ENCODE measurements at regions not wholly inside any gene's neighbourhood (a gene's known extent, or its start where the extent isn't known, plus 50 kb on each side); places are given as distances from the start of the nearest gene placed in this dataset.

DNA sequence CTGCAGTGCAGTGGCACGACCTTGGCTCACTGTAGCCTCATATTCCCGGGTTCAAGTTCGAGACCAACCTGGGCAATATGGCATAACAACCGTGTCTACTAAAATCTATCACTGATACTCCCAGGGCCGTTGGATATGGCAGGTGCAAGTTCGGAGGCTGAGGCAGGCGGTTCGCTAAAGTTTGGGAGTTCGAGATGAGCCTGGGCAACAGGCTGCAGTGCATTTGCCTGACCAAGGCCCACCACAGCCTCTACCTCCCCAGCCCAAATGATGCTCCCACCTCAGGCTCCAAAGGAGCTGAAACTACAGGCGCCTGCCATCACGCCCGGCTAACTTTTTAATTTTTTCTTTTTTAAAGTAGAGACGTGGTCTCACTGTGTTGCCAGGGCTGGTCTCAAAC is 177.1 kb upstream of the ALG10B start:
- no peak for DNase-seq

DNA sequence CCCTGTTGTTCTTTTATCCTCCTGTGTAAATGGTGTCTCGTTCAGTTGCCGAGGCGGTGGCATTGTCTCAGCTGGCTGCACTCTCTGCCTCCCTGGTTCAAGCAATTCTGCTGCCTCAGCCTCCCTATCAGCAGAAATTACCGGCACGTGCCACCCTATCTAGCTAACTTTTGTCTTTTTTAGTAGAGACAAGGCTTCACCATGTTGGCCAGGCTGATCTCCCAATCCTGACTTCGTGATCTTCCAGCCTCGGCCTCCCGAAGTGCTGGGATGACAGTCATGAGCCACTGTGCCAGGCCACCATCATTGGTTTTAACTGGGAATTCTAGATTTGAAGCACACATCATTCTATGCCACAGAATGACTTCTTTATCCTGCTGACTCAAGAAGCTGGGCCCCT is 175.3 kb upstream of the ALG10B start:
- DNase-seq = no peak

DNA sequence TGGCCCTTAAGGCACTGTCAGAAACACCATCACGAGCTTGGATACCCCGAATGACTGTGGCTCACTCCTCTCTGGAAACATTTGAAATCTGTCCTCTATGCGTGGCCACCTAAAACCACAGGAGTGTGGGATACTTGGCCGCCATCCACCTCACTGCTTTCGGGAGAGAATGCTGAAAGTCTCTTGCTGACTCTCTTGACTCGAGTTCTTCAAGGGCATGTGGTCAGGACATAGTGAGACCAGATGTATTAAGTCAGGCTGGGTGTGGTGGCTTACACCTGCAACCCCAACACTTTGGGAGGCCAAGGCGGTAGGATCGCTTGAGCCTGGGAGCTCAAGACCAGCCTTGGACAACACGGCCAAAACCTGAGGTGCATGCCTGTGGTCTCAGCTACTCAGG is 174.7 kb upstream of the ALG10B start:
- DNase-seq = no peak

DNA sequence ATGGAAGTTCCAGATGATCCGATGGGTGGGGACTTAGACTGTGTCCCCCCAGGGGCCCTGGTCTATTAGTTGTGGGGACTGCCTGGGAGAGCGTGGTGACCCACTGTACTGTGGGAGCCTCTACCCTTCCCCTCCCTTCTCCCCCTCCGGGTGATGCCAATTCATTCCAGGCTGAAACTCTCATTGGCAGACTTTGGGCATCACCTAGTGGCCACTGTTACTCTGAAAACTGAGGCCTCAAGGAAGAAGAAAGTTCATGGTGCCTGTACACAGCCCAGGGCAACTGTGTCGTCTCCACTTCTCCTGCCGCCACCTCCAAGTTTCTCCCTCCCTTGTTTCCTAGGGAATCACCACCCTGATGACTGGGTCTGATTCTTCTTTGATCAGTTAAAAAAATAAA is 173.6 kb upstream of the ALG10B start:
- DNase-seq = no peak

DNA sequence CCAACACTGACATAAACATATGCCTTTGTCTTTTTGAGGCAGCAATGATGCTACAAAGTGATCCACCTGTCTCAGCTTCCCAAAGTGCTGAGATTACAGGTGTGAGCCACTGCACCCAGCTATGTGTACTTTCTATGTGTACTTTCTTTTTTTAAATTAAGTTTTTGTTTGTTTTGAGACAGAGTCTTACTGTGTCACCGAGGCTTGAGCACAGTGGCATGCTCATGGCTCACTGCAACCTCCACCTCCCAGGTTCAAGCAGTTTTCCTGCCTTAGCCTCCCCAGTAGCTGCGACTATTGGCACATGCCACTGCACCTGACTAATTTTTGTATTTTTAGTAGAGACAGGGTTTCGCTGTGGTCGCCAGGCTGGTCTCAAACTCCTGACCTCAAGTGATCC is 172.5 kb upstream of the ALG10B start:
- no peak for DNase-seq

DNA sequence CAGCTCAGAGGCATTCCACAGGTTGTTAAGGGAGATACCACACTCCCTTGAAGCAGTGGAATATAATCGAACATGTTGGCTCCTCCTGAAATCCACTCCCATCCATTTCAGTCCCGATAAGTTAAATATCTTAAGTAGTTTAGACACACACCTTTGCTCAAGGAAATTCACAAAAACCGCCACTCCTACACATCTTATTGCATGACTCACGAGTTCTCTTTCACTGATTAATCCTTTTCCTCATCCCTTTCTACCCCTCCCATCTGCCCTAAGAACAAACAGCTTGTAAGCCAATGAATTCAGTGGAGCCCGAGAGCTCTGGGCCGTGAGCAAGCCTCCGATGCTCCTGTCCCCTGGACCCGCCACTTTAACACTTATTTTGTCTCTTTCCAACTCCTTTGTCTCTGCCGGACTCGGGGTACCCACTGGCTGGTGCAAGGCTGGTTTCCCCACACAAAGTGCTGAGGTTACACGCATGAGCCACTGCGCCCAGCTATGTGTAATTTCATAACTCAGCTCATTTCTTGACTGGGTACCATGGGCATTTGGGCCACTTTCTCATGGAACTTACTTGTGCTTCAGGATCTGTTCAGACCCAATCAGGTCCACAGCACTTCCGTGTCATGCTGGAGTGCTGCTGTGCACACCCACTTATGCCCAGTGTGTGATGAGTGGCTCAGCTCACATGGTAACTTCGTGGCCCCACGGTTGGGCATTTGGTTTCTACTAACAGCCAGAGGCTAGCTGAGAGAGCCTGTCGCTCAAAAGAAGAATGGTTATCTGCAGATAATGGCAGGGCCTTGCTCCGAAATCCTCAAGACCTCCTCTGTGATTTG is 171.8 kb upstream of the ALG10B start:
- no peak for DNase-seq

DNA sequence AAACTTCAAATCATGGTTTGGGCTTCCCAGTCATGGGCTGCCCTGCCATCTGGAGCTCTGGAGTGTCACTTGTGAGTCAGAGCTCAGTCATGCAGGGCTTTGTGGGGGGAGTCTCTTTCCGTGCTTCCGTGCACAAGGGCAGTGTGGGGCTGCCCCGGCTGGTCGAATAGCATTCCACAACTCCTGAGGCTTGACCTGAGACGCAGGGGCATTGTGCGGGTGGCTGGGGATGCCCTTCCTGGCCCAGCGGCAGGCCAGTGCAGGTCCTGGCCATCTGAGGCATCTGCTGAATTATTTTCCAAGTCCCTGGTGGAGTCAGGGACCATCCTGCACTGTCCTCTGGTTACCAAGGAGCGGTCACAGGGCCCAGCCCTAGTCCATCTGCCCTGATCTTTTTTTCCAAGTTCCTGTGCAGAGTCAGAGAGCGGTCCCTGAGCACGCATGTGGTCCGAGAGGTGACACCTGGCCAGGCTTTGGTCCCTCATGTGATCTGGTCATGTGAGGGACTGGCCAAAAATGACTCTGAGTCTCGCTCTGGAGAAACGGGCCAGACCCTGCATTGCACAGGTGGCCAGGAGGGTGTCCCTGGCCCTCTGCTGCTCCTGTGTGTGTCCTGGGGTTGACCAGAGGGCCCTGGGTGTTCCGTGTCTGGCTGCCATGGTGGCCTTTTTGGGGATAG is 167.0 kb upstream of the ALG10B start:
- DNase-seq = no peak

DNA sequence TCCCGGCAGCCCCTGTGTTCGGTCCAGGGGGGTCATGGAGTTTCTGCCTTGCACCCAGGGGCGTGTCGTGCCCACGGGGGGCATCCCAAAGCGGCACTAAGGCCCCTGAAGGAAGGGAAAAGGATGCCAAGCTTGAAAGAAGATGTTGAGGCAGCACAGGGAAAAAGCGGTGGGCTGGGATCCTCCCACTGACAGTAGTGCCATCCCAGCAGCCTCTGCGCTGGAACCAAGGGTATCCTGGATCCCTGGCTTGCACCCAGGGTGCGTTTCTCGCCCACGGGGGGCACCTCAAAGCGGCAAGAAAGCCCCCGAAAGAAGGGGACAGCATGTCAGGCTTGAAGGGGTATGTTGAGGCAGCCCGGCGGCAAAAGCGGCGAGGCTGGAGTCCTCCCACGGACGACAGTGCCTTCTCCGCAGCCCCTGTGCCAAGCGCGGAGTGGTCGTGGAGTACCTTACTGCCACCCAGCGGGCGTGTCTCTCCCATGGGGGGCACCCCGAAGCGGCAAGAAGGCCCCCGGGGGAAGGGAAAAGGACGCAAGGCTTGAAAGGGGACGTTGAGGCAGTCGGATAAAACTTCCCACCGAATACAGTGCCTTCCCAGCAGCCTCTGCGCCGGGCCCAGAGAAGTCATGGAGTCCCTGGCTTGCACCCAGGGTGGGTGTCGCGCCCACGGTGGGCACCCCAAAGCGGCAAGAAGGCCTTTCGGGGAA is 164.4 kb upstream of the ALG10B start:
- DNase-seq = no peak

DNA sequence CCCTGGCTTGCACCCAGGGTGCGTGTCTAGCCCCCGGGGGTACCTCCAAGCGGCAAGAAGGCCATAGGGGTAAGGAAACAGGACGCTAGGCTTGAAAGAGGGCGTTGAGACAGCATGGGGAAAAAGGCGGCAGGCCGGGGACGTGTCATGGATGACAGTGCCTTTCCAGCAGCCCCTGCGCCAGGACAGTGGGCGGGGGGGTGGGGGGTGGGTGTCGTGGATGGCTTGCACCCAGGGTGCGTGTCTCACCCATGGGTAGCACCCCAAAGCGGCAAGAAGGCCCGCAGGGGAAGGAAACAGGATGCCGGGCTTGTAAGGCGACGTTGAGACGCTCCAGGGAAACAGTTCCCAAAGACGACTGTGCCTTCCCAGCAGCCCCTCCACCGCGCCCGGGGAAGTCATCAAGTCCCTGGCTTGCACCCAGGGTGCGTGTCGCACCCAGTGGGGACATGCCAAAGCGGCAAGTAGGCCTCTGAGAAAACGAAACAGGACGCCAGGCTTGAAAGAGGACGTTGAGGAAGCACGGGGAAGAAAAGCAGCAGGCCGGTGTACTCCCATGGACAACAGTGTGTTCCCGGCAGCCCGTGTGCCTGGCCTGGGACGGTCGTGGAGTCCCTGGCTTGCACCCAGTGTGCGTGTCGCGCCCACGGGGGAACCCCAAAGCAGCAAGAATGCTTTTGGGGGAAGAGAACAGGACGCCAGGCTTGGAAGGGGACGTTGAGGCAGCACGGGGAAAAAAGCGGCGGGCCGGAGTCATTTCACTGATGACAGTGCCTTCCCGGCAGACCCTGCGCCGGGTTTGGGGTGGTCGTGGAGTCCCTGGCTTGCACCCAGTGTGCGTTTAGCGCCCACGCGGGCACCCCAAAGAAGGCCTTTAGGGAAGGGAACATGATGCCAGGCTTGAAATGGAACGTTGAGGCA is 163.5 kb upstream of the ALG10B start:
- DNase-seq = no peak

DNA sequence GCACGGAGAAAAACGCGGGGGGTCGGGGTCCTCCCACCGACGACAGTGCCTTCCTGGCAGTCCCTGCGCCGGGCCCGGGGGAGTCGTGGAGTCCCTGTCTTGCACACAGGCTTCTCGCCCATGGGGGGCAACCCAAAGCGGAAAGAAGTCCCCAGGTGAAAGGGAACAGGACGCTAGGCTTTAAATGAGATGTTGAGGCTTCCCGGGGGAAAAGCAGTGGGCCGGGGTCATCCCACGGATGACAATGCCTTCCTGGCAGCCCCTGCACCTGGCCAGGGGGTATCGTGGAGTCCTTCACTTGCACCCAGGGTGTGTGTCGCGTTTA is 162.9 kb upstream of the ALG10B start:
- no peak for DNase-seq

DNA sequence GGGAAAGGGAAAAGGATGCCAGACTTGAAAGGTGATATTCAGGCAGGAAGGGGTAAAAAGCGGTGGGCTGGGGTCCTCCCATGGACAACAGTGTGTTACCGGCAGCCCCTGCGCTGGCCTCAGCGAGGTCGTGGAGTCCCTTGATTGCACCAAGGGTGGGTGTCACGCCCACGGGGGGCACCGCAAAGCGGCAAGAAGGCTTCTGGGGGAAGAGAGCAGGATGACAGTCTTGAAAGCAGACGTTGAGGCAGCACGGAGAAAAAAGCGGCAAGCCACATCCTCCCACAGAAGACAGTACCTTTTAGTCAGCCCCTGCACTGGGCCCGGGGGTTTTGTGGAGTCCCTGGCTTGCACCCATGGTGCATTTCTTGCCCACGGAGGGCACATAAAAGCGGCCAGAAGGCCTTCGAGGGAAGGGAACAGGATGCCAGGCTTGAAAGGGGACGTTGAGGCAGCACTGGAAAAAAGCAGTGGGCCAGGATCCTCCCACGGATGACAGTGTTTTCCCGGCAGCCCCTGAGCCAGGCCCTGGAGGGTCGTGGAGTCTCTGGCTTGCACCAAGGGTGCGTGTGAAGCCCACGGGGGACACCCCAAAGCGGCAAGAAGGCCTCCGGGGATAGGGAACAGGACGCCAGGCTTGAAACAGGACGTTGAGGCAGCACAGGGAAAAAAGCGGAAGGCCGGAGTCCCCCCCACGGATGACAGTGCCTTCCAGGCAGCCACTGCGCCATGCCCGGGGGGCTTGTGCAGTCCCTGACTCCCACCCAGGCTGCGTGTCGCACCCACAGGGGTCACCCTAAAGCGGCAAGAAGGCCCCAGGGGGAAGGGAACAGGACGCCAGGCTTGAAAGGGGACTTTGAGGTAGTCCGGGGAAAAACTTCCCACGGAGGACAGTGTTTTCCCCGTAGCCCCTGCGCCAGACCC is 162.2 kb upstream of the ALG10B start:
- no peak for DNase-seq

DNA sequence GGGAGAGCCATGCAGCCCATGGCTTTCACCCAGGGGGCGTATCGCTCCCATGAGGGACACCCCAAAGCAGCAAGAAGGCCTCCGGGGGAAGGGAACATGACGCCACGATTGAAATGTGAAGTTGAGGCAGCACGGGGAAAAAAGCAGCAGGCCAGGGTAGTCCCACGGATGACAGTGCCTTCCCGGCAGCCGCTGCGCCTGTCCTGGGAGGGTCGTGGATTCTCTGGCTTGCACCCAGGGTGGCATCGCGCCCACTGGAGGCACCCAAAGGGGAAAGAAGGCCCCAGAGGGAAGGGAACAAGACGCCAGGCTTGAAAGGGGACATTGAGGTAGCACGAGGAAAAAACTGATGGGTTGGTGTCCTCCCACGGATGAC is 161.6 kb upstream of the ALG10B start:
- no peak for DNase-seq

DNA sequence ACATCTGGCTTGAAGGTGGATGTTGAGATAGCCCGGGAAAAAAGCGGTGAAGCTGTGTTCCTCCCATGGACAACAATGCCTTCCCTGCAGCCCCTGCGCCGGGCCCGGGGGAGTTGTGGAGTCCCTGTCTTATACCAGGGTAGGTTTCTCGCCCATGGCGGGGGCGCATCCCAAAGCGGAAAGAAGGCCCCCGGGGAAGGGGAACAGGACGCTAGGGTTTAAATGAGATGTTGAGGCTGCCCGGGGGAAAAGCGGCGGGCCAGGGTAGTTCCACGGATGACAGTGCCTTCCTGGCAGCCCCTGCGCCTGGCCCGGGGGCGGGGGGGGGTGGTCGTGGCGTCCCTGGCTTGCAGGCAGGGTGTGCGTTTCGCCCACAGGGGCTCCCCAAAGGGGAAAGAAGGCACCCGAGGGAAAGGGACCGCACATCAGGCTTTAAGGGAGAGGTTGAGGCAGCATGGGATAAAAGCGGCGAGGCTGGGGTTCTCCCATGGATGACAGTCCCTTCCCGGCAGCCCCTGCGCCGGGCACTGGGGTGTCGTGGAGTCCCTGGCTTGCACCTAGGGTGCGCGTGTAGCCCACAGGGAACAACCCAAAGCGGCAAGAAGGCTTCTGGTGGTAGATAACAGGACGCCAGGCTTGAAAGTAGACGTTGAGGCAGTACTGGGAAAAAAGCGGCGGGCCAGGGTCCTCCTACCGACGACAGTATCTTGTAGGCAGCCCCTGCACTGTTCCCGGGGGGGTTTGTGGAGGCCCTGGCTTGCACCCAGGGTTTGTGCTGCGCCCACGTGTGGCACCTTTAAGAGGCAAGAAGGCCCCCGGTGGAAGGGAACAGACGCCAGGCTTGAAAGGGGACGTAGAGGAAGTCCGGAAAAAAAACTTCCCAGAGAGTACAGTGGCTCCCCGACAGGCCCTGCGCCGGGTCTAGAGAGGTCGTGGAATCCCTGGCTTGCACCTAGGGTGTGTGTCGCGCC is 160.8 kb upstream of the ALG10B start:
- DNase-seq = no peak

DNA sequence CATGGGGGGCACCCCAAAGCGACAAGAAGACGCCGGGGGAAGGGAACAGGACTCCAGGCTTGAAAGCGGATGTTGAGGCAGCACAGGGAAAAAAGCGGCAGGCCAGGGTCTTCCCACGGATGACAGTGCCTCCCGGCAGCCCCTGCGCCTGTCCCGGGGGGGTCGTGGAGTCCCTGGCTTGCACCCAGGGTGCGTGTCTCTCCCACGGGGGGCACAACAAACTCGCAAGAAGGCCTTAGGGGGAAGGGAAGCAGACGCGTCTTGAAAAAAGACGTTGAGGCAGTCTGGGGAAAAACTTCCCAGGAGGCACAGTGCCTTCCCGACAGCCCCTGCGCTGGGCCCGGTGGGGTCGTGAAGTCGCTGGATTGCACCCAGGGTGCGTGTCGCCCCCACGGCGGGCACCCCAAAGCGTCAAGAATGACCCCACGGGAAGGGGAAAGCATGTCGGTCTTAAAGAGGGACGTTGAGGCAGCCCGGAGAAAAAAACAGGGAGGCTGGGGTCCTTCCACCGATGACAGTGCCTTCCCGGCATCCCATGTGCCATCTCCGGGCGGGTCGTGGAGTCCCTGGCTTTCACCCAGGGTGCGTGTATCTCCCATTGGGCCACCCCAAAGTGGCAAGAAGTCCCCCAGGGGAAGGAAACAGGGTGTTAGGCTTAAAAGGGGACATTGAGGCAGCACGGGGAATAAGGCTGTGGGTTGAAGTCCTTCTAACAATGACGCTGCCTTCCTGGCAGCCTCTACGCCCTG is 159.9 kb upstream of the ALG10B start:
- DNase-seq = no peak

DNA sequence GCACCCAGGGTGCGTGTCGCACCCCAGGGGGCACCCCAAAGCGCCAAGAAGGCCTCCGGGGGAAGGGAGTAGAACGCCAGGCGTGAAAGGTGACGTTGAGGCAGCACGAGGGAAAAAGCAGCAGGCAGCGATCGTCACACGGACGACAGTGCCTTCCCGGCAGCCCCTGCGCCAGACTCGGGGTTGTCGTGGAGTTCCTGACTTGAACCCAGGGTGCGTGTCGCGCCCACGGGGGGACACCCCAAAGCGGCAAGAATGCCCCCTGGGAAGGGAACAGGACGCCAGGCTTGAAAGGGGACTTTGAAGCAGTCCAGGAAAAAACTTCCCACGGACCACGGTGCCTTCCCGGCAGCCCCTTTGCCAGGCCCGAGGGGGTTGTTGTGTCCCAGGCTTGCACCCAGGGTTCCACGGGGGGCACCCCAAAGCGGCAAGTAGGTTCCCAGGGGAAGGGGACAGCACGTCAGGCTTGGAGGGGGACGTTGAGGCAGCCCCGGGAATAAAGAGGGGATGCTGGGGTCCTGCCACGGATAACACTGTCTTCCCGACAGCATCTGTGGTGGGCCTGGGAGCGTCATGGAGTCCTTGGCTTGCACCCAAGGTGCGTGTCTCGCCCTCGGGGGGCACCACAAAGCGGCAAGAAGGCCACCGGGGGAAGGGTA is 159.2 kb upstream of the ALG10B start:
- DNase-seq = no peak

DNA sequence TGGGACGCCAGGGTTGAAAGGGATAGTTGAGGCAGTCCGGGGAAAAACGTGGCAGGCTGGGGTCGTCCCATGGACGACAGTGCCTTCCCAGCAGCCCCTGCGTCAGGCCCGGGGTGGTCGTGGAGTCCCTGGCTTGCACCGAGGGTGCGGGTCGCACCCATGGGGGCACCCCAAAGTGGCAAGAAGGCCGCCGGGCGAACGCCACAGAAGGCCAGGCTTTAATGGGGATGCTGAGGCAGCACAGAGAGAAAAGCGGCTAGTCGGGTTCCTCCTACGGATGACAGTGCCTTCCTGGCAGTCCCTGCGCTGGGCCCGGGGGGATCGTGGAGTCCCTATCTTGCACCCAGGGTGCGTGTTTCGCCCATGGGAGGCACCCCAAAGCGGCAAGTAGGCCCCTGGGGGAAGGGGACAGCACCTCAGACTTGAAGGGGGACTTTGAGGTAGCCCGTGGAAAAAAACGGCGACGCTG is 158.6 kb upstream of the ALG10B start:
- DNase-seq = no peak

DNA sequence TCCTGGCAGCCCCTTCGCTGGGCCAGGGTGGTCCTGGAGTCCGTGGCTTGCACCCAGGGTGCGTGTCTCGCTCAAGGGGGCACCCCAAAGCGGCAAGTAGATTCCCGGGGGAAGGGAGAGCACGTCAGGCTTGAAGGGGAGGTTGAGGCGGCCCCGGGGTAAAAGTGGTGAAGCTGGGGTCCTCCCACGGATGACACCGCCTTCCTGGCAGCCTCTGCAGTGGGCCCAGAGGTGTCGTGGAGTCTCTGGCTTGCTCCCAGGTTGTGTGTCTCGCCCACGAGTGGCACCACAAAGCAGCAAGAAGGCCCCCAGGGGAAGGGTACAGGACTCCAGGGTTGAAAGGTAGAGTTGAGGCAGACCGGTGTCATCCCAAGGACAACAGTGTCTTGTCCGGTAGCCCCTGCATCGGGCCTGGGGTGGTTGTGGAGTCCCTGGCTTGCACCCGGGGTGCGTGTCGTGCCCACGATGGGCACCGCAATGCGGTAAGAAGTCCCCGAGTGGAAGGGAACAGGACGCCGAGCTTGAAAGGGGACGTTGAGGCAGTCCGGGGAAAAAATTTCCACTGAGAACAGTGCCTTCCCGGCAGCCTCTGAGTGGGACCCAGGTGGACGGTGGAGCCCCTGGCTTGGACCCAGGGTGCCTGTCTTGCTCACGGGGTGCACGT is 158.0 kb upstream of the ALG10B start:
- no peak for DNase-seq

DNA sequence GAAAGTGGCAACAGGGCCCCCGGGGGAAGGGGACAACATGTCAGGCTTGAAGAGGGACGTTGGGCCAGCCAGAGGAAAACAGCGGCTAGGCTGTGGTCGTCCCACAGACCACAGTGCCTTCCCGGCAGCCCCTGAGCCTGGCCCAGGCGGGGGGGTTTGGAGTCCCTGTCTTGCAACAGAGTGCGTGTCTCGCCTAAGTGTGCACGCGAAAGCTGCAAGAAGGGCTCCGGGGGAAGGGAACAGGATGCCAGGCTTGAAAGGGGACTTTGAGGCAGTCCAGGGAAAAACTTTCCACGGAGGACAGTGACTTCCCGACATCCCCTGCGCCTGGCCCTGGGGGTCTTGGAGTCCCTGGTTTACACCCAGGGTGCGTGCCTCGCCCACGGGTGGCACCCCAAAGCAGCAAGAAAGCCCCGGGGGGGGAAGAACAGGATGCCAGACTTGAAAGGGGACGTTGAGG is 157.5 kb upstream of the ALG10B start:
- no peak for DNase-seq
